ENCODE measurements at regions not wholly inside any gene's neighbourhood (a gene's known extent, or its start where the extent isn't known, plus 50 kb on each side); places are given as distances from the start of the nearest gene placed in this dataset.

GRCh38 chr1:230543085-230543484, 99.2 kb upstream of the COG2 start:
- Histone ChIP-seq H3K27me3 (ENCODE audit: control insufficient read depth in 1 of 2, insufficient read depth in 2 of 2, low read length in 2 of 2) (no peaks in the 10 kb centered on the region), H3K4me3 (replicated peaks in 1 of 3; ENCODE audit: insufficient read depth in 1 of 3, low read depth in 2 of 3, low read length in 3 of 3) (no peak overlapping the region), H4K20me1 (ENCODE audit: insufficient read depth, low read length) (no peaks in the 10 kb centered on the region), H3K79me2 (ENCODE audit: insufficient read depth, low read length) (no peaks in the 10 kb centered on the region), H3K27ac (ENCODE audit: extremely low read length, insufficient read depth, low read length) (no peak overlapping the region), H3K9ac (ENCODE audit: insufficient read depth, low read depth, low read length) (no peak overlapping the region), H3K4me1 (ENCODE audit: insufficient read depth, low read length) (no peaks in the 10 kb centered on the region), H3K4me2 (ENCODE audit: low read depth, low read length) (no peak overlapping the region), H3K9me3 (ENCODE audit: low read length) (no peaks in the 10 kb centered on the region), H3K36me3 (replicated peaks in 1 of 2; ENCODE audit: control insufficient read depth in 1 of 2, insufficient read depth in 2 of 2, low read length in 2 of 2) (no peaks in the 10 kb centered on the region), H2AFZ (ENCODE audit: low read length) (no peak overlapping the region)
- ChIA-PET POLR2A (no interaction called here), CTCF (ENCODE audit: low intra/inter-chr PET ratio, low total read pairs) (no interaction called here)
- no TSS peak for BruUV-seq (replicated peaks)
- no peak for FAIRE-seq
- intact Hi-C loops (cut with micrococcal nuclease; ENCODE audit: unreplicated experiment) (no loop called here), in situ Hi-C loops (cut with HindIII; ENCODE audit: extremely low pct_ligation_motif_present, low pct_unique_long_range_greater_than_20kb) (no loop called here)
- no peak for DNase-seq (ENCODE audit: low spot score)
- WGBS (ENCODE audit: low lambda C conversion rate) = 81% methylated on average over 2 of the region's 2 CpGs
- no peak for ATAC-seq
- TF ChIP-seq AGO2 (optimal IDR thresholded peaks at IDR 0.05; ENCODE audit: low read depth, low read length) (no peak), ZBTB25 (CRISPR knock-in tag; IDR thresholded peaks at IDR 0.05) (no peak), ZNF354B (CRISPR knock-in tag; IDR thresholded peaks at IDR 0.05) (no peak), TBL1XR1 (IDR thresholded peaks at IDR 0.05; ENCODE audit: borderline replicate concordance, low read length, partially characterized antibody) (no peak), ZNF609 (CRISPR knock-in tag; IDR thresholded peaks at IDR 0.05; ENCODE audit: borderline replicate concordance) (no peak), FOSL2 (CRISPR knock-in tag; IDR thresholded peaks at IDR 0.05) (no peak), ZNF770 (CRISPR knock-in tag; IDR thresholded peaks at IDR 0.05) (no peak), GATAD1 (CRISPR knock-in tag; IDR thresholded peaks at IDR 0.05) (no peak), ZBTB44 (CRISPR knock-in tag; IDR thresholded peaks at IDR 0.05) (no peak), ZBTB7B (CRISPR knock-in tag; IDR thresholded peaks at IDR 0.05) (no peak), IRX3 (CRISPR knock-in tag; IDR thresholded peaks at IDR 0.05; ENCODE audit: borderline replicate concordance, low read depth) (no peak), ZZZ3 (CRISPR knock-in tag; IDR thresholded peaks at IDR 0.05; ENCODE audit: borderline replicate concordance) (no peak), PHF21A (CRISPR knock-in tag; IDR thresholded peaks at IDR 0.05) (no peak)

All from HepG2 (cell line).